ENCODE measurements at regions not wholly inside any gene's neighbourhood (a gene's known extent, or its start where the extent isn't known, plus 50 kb on each side); places are given as distances from the start of the nearest gene placed in this dataset.
A peak's percentile ranks its signal among the peaks of the same experiment; 100 is the strongest.
"Not testable (repeated sequence)": the region's sequence is repeated elsewhere in the genome, so short reads cannot be mapped to it uniquely, and the experiment has no call there.

DNA sequence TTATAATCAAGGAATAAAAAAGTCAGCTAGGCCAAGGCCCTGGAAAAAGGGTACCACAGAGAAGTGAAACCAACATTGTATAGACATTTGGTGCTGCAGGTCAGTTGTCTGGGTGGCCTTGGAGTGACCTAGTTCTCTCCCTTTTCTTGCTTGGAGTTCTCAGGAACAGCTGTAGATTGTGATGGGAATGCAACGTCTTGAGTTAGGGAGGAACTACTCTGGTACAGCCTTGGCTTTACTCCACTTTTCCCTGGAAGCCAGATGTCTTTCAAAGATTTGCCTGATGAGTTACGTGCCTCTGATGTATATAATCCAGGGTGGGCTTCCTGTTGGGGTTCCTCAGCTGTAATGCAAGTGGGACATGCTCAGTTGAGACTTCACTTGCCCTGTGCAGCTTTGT lies 694.7 kb downstream of the HTR1B start:
- Histone ChIP-seq H3K36me3 (no peaks in the 10 kb centered on the region), H3K27ac (no peak overlapping the region), H3K4me3 (no peak overlapping the region), H3K9me3 (no peaks in the 10 kb centered on the region), H3K4me1 (no peaks in the 10 kb centered on the region), H3K27me3 (no peaks in the 10 kb centered on the region)
- WGBS, 2 donors: 41 to 55% methylated on average over 2 of the region's 2 CpGs
- intact Hi-C loops (cut with DNase I): no loop called here
- DNase-seq (no peak), FAIRE-seq (no peak), ATAC-seq (peak in 1 of 4 donors; percentile 70)
- TF ChIP-seq, protein P1, sequence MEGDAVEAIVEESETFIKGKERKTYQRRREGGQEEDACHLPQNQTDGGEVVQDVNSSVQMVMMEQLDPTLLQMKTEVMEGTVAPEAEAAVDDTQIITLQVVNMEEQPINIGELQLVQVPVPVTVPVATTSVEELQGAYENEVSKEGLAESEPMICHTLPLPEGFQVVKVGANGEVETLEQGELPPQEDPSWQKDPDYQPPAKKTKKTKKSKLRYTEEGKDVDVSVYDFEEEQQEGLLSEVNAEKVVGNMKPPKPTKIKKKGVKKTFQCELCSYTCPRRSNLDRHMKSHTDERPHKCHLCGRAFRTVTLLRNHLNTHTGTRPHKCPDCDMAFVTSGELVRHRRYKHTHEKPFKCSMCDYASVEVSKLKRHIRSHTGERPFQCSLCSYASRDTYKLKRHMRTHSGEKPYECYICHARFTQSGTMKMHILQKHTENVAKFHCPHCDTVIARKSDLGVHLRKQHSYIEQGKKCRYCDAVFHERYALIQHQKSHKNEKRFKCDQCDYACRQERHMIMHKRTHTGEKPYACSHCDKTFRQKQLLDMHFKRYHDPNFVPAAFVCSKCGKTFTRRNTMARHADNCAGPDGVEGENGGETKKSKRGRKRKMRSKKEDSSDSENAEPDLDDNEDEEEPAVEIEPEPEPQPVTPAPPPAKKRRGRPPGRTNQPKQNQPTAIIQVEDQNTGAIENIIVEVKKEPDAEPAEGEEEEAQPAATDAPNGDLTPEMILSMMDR (IDR thresholded peaks at IDR 0.05): no peak

- no peaks in the 10 kb centered on the region for H3K9me3 ChIP-seq
- H3K27ac ChIP-seq: no peak overlapping the region
- H3K36me3 ChIP-seq: no peaks in the 10 kb centered on the region
- DNase-seq: no peak
- peak; percentile 9 for FAIRE-seq
- intact Hi-C loops (cut with DNase I): no loop called here
- no peak overlapping the region for H3K4me3 ChIP-seq
- whole genome bisulfite sequencing, 2 donors: 25 to 31% methylated on average over 2 of the region's 2 CpGs
- H3K27me3 ChIP-seq: no peaks in the 10 kb centered on the region
- no peaks in the 10 kb centered on the region for H3K4me1 ChIP-seq
- ATAC-seq: no peak
- TF ChIP-seq, protein P1 (IDR thresholded peaks at IDR 0.05): no peak
Observed at GRCh38 chr6:76764057-76764456, 691.6 kb upstream of the IMPG1 start.

GRCh38 chr6:76752841-76753240 lies 680.4 kb upstream of the IMPG1 start:
- DNase-seq (no peak), FAIRE-seq (no peak), ATAC-seq (no peak)
- H3K4me3 ChIP-seq: no peak overlapping the region
- no peaks in the 10 kb centered on the region for H3K9me3 ChIP-seq
- 84 to 90% methylated on average over 2 of the region's 2 CpGs for WGBS, 2 donors
- no peaks in the 10 kb centered on the region for H3K27me3 ChIP-seq
- H3K27ac ChIP-seq: no peak overlapping the region
- no peaks in the 10 kb centered on the region for H3K36me3 ChIP-seq
- intact Hi-C loops (cut with DNase I): no loop called here
- TF ChIP-seq, protein P1 (IDR thresholded peaks at IDR 0.05): no peak
- H3K4me1 ChIP-seq: no peaks in the 10 kb centered on the region

GRCh38 chr6:76745388-76745787 lies 672.9 kb upstream of the IMPG1 start:
- H3K27ac ChIP-seq; H3K4me1 ChIP-seq; H3K4me3 ChIP-seq; H3K9me3 ChIP-seq; DNase-seq; H3K36me3 ChIP-seq; ATAC-seq; intact Hi-C loops (cut with DNase I); FAIRE-seq; H3K27me3 ChIP-seq: not testable (repeated sequence)
- WGBS, 2 donors: 86 to 92% methylated on average over 1 to 3 of the region's 3 CpGs

DNA sequence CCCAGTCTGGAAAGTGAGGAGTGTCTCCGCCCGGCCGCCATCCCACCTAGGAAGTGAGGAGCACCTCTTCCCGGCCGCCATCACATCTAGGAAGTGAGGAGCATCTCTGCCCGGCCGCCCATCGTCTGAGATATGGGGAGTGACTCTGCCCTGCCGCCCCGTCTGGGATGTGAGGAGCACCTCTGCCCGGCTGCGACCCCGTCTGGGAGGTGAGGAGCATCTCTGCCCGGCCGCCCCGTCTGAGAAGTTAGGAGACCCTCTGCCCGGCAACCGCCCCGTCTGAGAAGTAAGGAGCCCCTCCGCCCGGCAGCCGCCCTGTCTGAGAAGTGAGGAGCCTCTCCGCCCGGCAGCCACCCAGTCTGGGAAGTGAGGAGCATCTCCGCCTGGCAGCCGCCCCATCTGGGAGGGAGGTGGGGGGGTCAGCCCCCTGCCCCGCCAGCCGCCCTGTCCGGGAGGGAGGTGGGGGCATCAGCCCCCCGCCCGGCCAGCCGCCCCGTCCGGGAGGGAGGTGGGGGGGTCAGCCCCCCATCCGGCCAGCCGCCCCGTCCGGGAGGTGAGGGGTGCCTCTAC lies 671.8 kb upstream of the IMPG1 start:
- intact Hi-C loops (cut with DNase I); H3K27me3 ChIP-seq; ATAC-seq; H3K4me3 ChIP-seq; FAIRE-seq; H3K27ac ChIP-seq; H3K4me1 ChIP-seq; H3K36me3 ChIP-seq; H3K9me3 ChIP-seq: not testable (repeated sequence)
- WGBS, 2 donors: 92 to 98% methylated on average over 8 to 38 of the region's 38 CpGs
- DNase-seq: peak in 1 of 6 donors; percentile 59

GRCh38 chr6:76742919-76743318 lies 670.5 kb upstream of the IMPG1 start:
- no peak overlapping the region for H3K27ac ChIP-seq
- no peaks in the 10 kb centered on the region for H3K36me3 ChIP-seq
- H3K9me3 ChIP-seq: no peaks in the 10 kb centered on the region
- intact Hi-C loops (cut with DNase I): no loop called here
- FAIRE-seq (no peak), ATAC-seq (no peak), DNase-seq (no peak)
- TF ChIP-seq, protein P1 (IDR thresholded peaks at IDR 0.05): no peak
- H3K4me3 ChIP-seq: no peak overlapping the region
- H3K27me3 ChIP-seq: no peaks in the 10 kb centered on the region
- WGBS, 2 donors: 87 to 95% methylated on average over 2 of the region's 2 CpGs
- no peaks in the 10 kb centered on the region for H3K4me1 ChIP-seq
